Neuronal stem cell (in vitro differentiated cells): ENCODE measurements at regions not wholly inside any gene's neighbourhood (a gene's known extent, or its start where the extent isn't known, plus 50 kb on each side); places are given as distances from the start of the nearest gene placed in this dataset.

Source experiments
- DNase-seq: peaks from one replicate; pipeline ENCODE4 v3.0.0-alpha.2; 2013; ENCODE audit warnings: low spot score
- H2AFZ ChIP-seq: one replicate; pipeline ENCODE4 v1.6.1; 2013; ENCODE audit warnings: mild to moderate bottlenecking, low read length, inconsistent platforms
- H2AK5ac ChIP-seq: 2 replicates; pipeline ENCODE4 v1.6.1; 2013; ENCODE audit warnings: low read depth, mild to moderate bottlenecking, inconsistent platforms, low read length, moderate library complexity, mixed read lengths
- H2BK120ac ChIP-seq: 2 replicates; pipeline ENCODE4 v1.6.1; 2013; ENCODE audit warnings: low read depth, mild to moderate bottlenecking, inconsistent platforms, low read length, moderate library complexity, mixed read lengths
- H2BK12ac ChIP-seq: one replicate; pipeline ENCODE4 v1.6.1; 2013; ENCODE audit warnings: low read length, inconsistent platforms
- H2BK15ac ChIP-seq: 2 replicates; pipeline ENCODE4 v1.6.1; 2013; ENCODE audit warnings: mild to moderate bottlenecking, low read length, inconsistent platforms, mixed read lengths
- H2BK5ac ChIP-seq: one replicate; pipeline ENCODE4 v1.6.1; 2013; ENCODE audit warnings: inconsistent platforms, mild to moderate bottlenecking, low read length, moderate library complexity
- H3K14ac ChIP-seq: one replicate; pipeline ENCODE4 v1.6.1; 2013; ENCODE audit warnings: low read length, inconsistent platforms
- H3K18ac ChIP-seq: 2 replicates; pipeline ENCODE4 v1.6.1; 2013; ENCODE audit warnings: low read length, inconsistent platforms
- H3K23ac ChIP-seq: 2 replicates; pipeline ENCODE4 v1.6.1; 2013; ENCODE audit warnings: low read depth, mild to moderate bottlenecking, mixed read lengths, low read length, inconsistent platforms; ENCODE audit not compliant: poor library complexity
- H3K27ac ChIP-seq: replicated peaks from 3 replicates; pipeline ENCODE4 v1.5.1; 2013; ENCODE audit warnings: low read length, inconsistent platforms
- H3K27me3 ChIP-seq, 3 experiments: 2 replicates each; pipeline ENCODE4 v1.6.1; 2013; ENCODE audit warnings: low read length in 3 of 3, mild to moderate bottlenecking in 2 of 3, inconsistent platforms in 1 of 3, low read depth in 1 of 3, mixed read lengths in 1 of 3, moderate library complexity in 1 of 3; ENCODE audit not compliant: control insufficient read depth in 3 of 3, insufficient read depth in 3 of 3
- H3K36me3 ChIP-seq, 2 donors: replicated peaks in 1 of 2; 2 replicates each; pipeline ENCODE4 v1.6.1; 2013; ENCODE audit warnings: low read length in 2 of 2; ENCODE audit not compliant: control insufficient read depth in 2 of 2, insufficient read depth in 2 of 2
- H3K4ac ChIP-seq: 2 replicates; pipeline ENCODE4 v1.6.1; 2013; ENCODE audit warnings: inconsistent platforms, mild to moderate bottlenecking, low read length, moderate library complexity
- H3K4me1 ChIP-seq, 2 donors: 1 replicate in 1 of 2; 2 replicates in 1 of 2; pipeline ENCODE4 v1.6.1; 2013; ENCODE audit warnings: low read length in 2 of 2, low read depth in 1 of 2; ENCODE audit not compliant: control insufficient read depth in 2 of 2, insufficient read depth in 1 of 2
- H3K4me2 ChIP-seq: one replicate; pipeline ENCODE4 v1.6.1; 2013; ENCODE audit warnings: mild to moderate bottlenecking, low read length, inconsistent platforms; ENCODE audit not compliant: insufficient read depth, poor library complexity, severe bottlenecking
- H3K4me3 ChIP-seq, 2 donors: 2 replicates each; pipeline ENCODE4 v1.5.1; 2013; ENCODE audit warnings: low read length in 2 of 2, mild to moderate bottlenecking in 2 of 2, inconsistent platforms in 1 of 2, moderate library complexity in 1 of 2
- H3K79me1 ChIP-seq: one replicate; pipeline ENCODE4 v1.6.1; 2013; ENCODE audit warnings: low read depth, mild to moderate bottlenecking, inconsistent platforms, low read length, moderate library complexity
- H3K9ac ChIP-seq: one replicate; pipeline ENCODE4 v1.6.1; 2013; ENCODE audit warnings: mild to moderate bottlenecking, low read depth, low read length, inconsistent platforms; ENCODE audit not compliant: poor library complexity
- H3K9me3 ChIP-seq, 2 donors: replicated peaks in 1 of 2; 2 replicates each; pipeline versions ENCODE3 to v1.6.1; 2013; ENCODE audit warnings: low read length in 2 of 2, mild to moderate bottlenecking in 2 of 2, inconsistent platforms in 1 of 2, low read depth in 1 of 2, mixed read lengths in 1 of 2, moderate library complexity in 1 of 2; ENCODE audit not compliant: control insufficient read depth in 2 of 2, insufficient read depth in 1 of 2
- H4K8ac ChIP-seq: one replicate; pipeline ENCODE4 v1.6.1; 2013; ENCODE audit warnings: low read depth, mild to moderate bottlenecking, inconsistent platforms, low read length, moderate library complexity
- H4K91ac ChIP-seq: one replicate; pipeline ENCODE4 v1.6.1; 2013; ENCODE audit warnings: low read length, low read depth, mild to moderate bottlenecking, inconsistent platforms; ENCODE audit not compliant: poor library complexity
- WGBS, 2 donors: extraction: QIAGEN DNeasy Blood & Tissue Kit; methylation state at CpG; one replicate each; pipeline ENCODE4 v1.1.7; 2013; ENCODE audit warnings: missing lambda C conversion rate in 2 of 2, mixed read lengths in 1 of 2; ENCODE audit not compliant: insufficient read length in 2 of 2, insufficient replicate concordance in 1 of 2; ENCODE audit errors: extremely low coverage in 2 of 2; 5-methylcytosine and 5-hydroxymethylcytosine counted together

GRCh38 chr4:152247271-152247975 is 288.5 kb downstream of the FBXW7 start:
- H3K27ac ChIP-seq, result no peak overlapping the region
- no peak overlapping the region for H2BK12ac ChIP-seq
- no peak overlapping the region for H4K8ac ChIP-seq
- no peak overlapping the region for H4K91ac ChIP-seq
- H3K4me3 ChIP-seq, result no peak overlapping the region
- H3K9ac ChIP-seq, result no peak overlapping the region
- no peak overlapping the region for H3K23ac ChIP-seq
- H2BK120ac ChIP-seq, result peak overlapping the region; percentile 26
- no peak overlapping the region for H3K14ac ChIP-seq
- peak overlapping the region; percentile 32 for H3K18ac ChIP-seq
- H3K4ac ChIP-seq, result no peak overlapping the region
- no peak overlapping the region for H2BK5ac ChIP-seq
- no peak for DNase-seq
- H3K79me1 ChIP-seq, result peaks cover 3% of the 10 kb centered on the region
- no peaks in the 10 kb centered on the region for H3K36me3 ChIP-seq
- no peaks in the 10 kb centered on the region for H3K9me3 ChIP-seq
- no peak overlapping the region for H3K4me2 ChIP-seq
- peak overlapping the region; percentile 50 for H2BK15ac ChIP-seq
- no peaks in the 10 kb centered on the region for H3K27me3 ChIP-seq
- no peak overlapping the region for H2AFZ ChIP-seq
- H3K4me1 ChIP-seq, result peaks cover 0 to 2% of the 10 kb centered on the region in 2 donors
- peak overlapping the region; percentile 44 for H2AK5ac ChIP-seq
- no CpG with 5 or more reads among the region's 19 CpGs for WGBS, 2 donors

- Histone ChIP-seq H2AFZ (no peak overlapping the region), H3K9me3 (no peaks in the 10 kb centered on the region)
Observed at GRCh38 chr4:152246659-152247058, 289.2 kb downstream of the FBXW7 start.

GRCh38 chr4:152245680-152246079 is 290.2 kb downstream of the FBXW7 start:
- DNase-seq, result no peak
- H2AK5ac ChIP-seq, result no peak overlapping the region
- no peak overlapping the region for H3K27ac ChIP-seq
- no peak overlapping the region for H3K4me3 ChIP-seq
- peaks cover 0 to 2% of the 10 kb centered on the region in 2 donors for H3K4me1 ChIP-seq
- no peak overlapping the region for H2AFZ ChIP-seq
- H2BK120ac ChIP-seq, result no peak overlapping the region
- H3K4me2 ChIP-seq, result no peak overlapping the region
- H3K9me3 ChIP-seq, result no peaks in the 10 kb centered on the region
- no CpG with 5 or more reads among the region's 1 CpG for WGBS, 2 donors
- H3K27me3 ChIP-seq, result no peaks in the 10 kb centered on the region
- no peak overlapping the region for H3K23ac ChIP-seq
- no peak overlapping the region for H4K91ac ChIP-seq
- H2BK15ac ChIP-seq, result no peak overlapping the region
- no peak overlapping the region for H2BK5ac ChIP-seq
- no peak overlapping the region for H2BK12ac ChIP-seq
- H3K18ac ChIP-seq, result no peak overlapping the region
- peaks cover 3% of the 10 kb centered on the region for H3K79me1 ChIP-seq
- no peak overlapping the region for H4K8ac ChIP-seq
- no peak overlapping the region for H3K14ac ChIP-seq
- H3K4ac ChIP-seq, result no peak overlapping the region
- no peaks in the 10 kb centered on the region for H3K36me3 ChIP-seq
- H3K9ac ChIP-seq, result no peak overlapping the region

More at GRCh38 chr4:152246659-152247058, 289.2 kb downstream of the FBXW7 start:
- Histone ChIP-seq H3K27me3 (no peaks in the 10 kb centered on the region), H3K4ac (no peak overlapping the region), H2BK5ac (no peak overlapping the region), H3K9ac (no peak overlapping the region), H3K27ac (no peak overlapping the region), H4K8ac (no peak overlapping the region), H3K4me2 (no peak overlapping the region), H2BK12ac (no peak overlapping the region), H3K18ac (no peak overlapping the region), H3K79me1 (peaks cover 3% of the 10 kb centered on the region), H4K91ac (no peak overlapping the region), H3K36me3 (no peaks in the 10 kb centered on the region), H3K23ac (no peak overlapping the region), H2BK120ac (no peak overlapping the region), H3K4me1 (peaks cover 0 to 2% of the 10 kb centered on the region in 2 donors), H2BK15ac (no peak overlapping the region), H3K14ac (no peak overlapping the region), H2AK5ac (no peak overlapping the region), H3K4me3 (peak overlapping the region in 1 of 2 donors; percentile 42)
- WGBS, 2 donors, result no CpG with 5 or more reads among the region's 13 CpGs
- DNase-seq, result no peak

- Histone ChIP-seq H3K4ac (no peak overlapping the region), H3K79me1 (peaks cover 3% of the 10 kb centered on the region), H3K4me3 (no peak overlapping the region), H3K4me1 (peaks cover 0 to 2% of the 10 kb centered on the region in 2 donors), H2BK12ac (no peak overlapping the region), H3K9me3 (no peaks in the 10 kb centered on the region), H2BK120ac (no peak overlapping the region), H3K14ac (no peak overlapping the region), H3K36me3 (no peaks in the 10 kb centered on the region), H2AK5ac (no peak overlapping the region), H3K9ac (no peak overlapping the region), H2BK15ac (no peak overlapping the region), H2BK5ac (no peak overlapping the region), H4K91ac (no peak overlapping the region), H3K18ac (no peak overlapping the region), H4K8ac (no peak overlapping the region), H3K4me2 (no peak overlapping the region), H3K27ac (no peak overlapping the region), H3K27me3 (no peaks in the 10 kb centered on the region), H3K23ac (no peak overlapping the region), H2AFZ (no peak overlapping the region)
- no peak for DNase-seq
- no CpG with 5 or more reads among the region's 2 CpGs for WGBS, 2 donors
Observed at GRCh38 chr4:152244659-152245058, 291.2 kb downstream of the FBXW7 start.
